Osteocyte (in vitro differentiated cells): ENCODE measurements at regions not wholly inside any gene's neighbourhood (a gene's known extent, or its start where the extent isn't known, plus 50 kb on each side); places are given as distances from the start of the nearest gene placed in this dataset.

Experiments
- DNase-seq: peaks from one replicate; pipeline ENCODE4 v3.0.0; 2021; ENCODE audit warnings: mixed read lengths; ENCODE audit not compliant: unreplicated experiment; ENCODE audit errors: extremely low spot score
- H3K27ac Mint-ChIP-seq: one replicate; pipeline ENCODE4 v1.8.0; 2021; ENCODE audit warnings: mild to moderate bottlenecking, mixed read lengths; ENCODE audit not compliant: unreplicated experiment
- H3K27me3 Mint-ChIP-seq: one replicate; pipeline ENCODE4 v1.8.0; 2021; ENCODE audit warnings: mixed read lengths; ENCODE audit not compliant: unreplicated experiment
- H3K36me3 Mint-ChIP-seq: one replicate; pipeline ENCODE4 v1.8.0; 2021; ENCODE audit warnings: mixed read lengths; ENCODE audit not compliant: unreplicated experiment
- H3K4me1 Mint-ChIP-seq: one replicate; pipeline ENCODE4 v1.8.0; 2021; ENCODE audit warnings: mixed read lengths; ENCODE audit not compliant: unreplicated experiment
- H3K4me3 Mint-ChIP-seq: one replicate; pipeline ENCODE4 v1.8.0; 2021; ENCODE audit warnings: mild to moderate bottlenecking, moderate library complexity, mixed read lengths; ENCODE audit not compliant: unreplicated experiment
- H3K9me3 Mint-ChIP-seq: one replicate; pipeline ENCODE4 v1.8.0; 2021; ENCODE audit warnings: mixed read lengths; ENCODE audit not compliant: unreplicated experiment
- TF ChIP-seq, protein P1 (sequence below): fragments of 200-600 bp; sonication (generic); IDR thresholded peaks from 2 replicates; pipeline ENCODE4 v1.5.0; 2021; ENCODE audit warnings: antibody characterized with exemption, mild to moderate bottlenecking, moderate library complexity

DNA sequence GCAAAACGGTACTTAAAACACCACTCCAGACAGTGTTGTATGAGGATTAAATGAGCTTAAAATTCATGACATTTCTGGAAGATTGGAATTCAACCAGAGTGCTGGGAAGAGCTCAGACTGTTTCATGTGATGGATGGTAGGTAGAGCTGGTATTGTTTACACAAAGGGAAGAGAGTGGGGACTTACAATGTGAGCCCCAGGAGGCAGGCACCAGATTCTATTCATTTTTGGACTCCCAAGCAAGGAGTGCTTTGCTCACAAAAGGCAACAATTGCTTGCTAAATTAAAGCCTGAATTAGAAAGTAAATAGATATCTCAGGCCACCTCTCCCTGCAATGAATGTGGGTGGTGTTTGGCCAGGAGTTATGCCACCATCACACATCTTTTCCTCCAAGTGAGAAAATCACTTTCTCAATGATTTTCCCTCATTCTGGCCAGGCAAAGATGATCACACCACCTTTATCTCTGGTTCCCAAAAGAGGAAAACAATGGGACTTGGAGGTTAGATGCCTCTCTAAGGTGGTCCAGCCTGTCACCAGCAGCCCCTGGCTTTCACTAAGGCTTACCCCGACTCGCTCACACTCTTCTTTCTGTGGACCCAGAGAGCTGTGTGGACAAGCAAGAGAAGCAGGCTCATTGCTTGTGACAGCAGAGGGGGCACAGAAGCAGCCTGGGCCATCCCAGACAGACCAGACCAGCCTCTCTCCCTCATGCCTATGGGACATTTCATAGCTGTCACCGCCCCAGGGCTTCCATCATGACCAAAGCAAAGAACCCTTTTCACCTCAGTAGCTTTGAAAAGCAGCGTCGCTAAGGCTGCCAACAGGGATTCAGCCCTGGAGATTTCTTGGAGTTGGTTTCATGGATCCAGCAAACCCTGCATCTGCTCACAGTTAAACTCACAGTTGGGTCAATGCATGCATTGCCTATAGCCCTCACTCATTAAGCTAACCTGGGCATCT is 63.5 kb upstream of the DRD2 start:
- no peak for DNase-seq
- no peaks in the 10 kb centered on the region for H3K4me1 Mint-ChIP-seq
- H3K9me3 Mint-ChIP-seq: no peaks in the 10 kb centered on the region
- TF ChIP-seq, protein P1, sequence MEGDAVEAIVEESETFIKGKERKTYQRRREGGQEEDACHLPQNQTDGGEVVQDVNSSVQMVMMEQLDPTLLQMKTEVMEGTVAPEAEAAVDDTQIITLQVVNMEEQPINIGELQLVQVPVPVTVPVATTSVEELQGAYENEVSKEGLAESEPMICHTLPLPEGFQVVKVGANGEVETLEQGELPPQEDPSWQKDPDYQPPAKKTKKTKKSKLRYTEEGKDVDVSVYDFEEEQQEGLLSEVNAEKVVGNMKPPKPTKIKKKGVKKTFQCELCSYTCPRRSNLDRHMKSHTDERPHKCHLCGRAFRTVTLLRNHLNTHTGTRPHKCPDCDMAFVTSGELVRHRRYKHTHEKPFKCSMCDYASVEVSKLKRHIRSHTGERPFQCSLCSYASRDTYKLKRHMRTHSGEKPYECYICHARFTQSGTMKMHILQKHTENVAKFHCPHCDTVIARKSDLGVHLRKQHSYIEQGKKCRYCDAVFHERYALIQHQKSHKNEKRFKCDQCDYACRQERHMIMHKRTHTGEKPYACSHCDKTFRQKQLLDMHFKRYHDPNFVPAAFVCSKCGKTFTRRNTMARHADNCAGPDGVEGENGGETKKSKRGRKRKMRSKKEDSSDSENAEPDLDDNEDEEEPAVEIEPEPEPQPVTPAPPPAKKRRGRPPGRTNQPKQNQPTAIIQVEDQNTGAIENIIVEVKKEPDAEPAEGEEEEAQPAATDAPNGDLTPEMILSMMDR: no peak
- H3K36me3 Mint-ChIP-seq: no peaks in the 10 kb centered on the region
- H3K27ac Mint-ChIP-seq: no peak overlapping the region
- no peak overlapping the region for H3K4me3 Mint-ChIP-seq
- peaks cover 46% of the 10 kb centered on the region for H3K27me3 Mint-ChIP-seq

DNA sequence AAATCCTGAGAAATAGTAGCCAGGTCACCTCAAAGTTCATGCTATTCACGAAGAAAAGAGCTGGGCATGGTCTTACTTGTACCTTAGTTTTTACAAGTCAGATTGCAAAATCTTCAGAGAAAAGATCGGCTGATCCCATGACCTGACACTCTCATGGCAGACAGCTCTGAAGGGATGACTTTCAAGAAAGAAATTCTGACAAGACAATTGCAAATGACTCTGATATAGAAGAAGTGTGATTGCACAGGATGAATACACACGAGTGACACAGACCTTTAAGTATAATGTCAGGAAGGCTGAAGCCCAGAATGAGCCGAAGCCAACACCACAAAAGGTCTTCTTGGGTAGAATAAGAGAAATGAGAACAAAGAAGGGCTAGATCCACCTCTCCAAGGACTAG is 59.4 kb upstream of the DRD2 start:
- no peaks in the 10 kb centered on the region for H3K36me3 Mint-ChIP-seq
- no peak overlapping the region for H3K4me3 Mint-ChIP-seq
- H3K4me1 Mint-ChIP-seq: peaks cover 5% of the 10 kb centered on the region
- DNase-seq: no peak
- TF ChIP-seq, protein P1: no peak
- H3K9me3 Mint-ChIP-seq: no peaks in the 10 kb centered on the region
- no peak overlapping the region for H3K27ac Mint-ChIP-seq
- H3K27me3 Mint-ChIP-seq: peaks cover 62% of the 10 kb centered on the region

DNA sequence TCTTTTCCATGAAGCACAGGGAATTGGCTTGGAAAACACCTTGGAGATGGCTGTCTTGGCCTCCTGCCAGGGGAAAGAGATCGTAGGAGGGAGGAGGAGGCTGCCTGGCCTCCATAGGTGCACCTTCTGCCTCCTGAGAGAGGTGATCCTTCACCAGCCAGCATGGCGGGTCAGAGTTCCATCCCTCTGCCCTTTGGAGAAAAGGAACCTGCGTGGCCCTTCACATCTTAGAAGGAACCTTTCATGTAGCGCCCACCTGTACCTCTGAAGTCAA is 58.2 kb upstream of the DRD2 start:
- H3K36me3 Mint-ChIP-seq: no peaks in the 10 kb centered on the region

DNA sequence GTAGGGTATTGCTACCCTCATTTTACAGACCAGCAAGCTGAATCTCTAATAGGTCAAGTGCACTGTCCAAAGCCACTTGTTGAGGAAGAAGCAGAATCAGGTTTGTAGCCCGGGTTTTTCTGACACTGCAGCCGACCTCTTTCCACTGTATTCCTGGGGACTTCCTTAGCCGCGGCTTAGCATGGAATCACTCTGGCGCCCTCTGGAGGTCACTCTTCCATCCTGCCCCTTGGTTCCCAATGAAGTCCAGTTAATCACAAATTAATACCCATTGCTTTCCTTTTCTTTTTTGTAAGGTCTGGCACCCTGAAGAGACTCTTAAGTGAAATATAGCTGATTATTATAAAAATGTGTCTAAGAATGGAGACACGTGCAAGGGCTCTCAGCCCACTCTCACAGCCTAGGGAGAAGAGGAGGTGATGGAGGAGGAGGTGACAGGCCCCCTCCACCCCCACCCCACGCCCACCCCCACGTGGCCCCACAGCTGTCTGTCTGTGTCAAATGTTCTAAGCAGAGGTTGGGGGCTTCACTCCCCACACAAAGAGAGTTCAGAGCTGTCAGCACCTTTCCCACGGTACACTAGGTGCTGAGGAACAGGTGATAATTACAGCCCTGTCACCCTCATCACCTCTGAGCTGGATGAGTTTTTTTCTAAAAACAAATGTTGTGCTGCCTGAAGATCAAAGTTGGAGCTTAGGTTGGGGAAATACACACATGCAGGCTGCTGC is 57.7 kb upstream of the DRD2 start:
- Mint-ChIP-seq H3K36me3 (no peaks in the 10 kb centered on the region), H3K4me3 (no peak overlapping the region), H3K9me3 (no peaks in the 10 kb centered on the region), H3K27ac (no peak overlapping the region), H3K4me1 (peaks cover 16% of the 10 kb centered on the region), H3K27me3 (peaks cover 60% of the 10 kb centered on the region)
- peak; percentile 91 for DNase-seq
- TF ChIP-seq, protein P1: peak; percentile 95

More for the DNA sequence above, 58.2 kb upstream of the DRD2 start:
- Mint-ChIP-seq H3K27me3 (peaks cover 65% of the 10 kb centered on the region), H3K4me1 (peaks cover 16% of the 10 kb centered on the region), H3K9me3 (no peaks in the 10 kb centered on the region), H3K27ac (no peak overlapping the region), H3K4me3 (no peak overlapping the region)
- no peak for DNase-seq
- TF ChIP-seq, protein P1: no peak
